Loucy (cell line): ENCODE measurements at regions not wholly inside any gene's neighbourhood (a gene's known extent, or its start where the extent isn't known, plus 50 kb on each side); places are given as distances from the start of the nearest gene placed in this dataset.
A peak's percentile ranks its signal among the peaks of the same experiment; 100 is the strongest.

Source experiments
- CTCF ChIP-seq: fragments of 200-600 bp; sonication (generic); conservative IDR thresholded peaks from 2 replicates; pipeline ENCODE4 v1.5.1; 2014; ENCODE audit warnings: mild to moderate bottlenecking, antibody characterized with exemption, low read length
- EZH2phosphoT487 ChIP-seq: fragments of 200-600 bp; IDR thresholded peaks from 2 replicates; pipeline ENCODE4 v1.6.1; 2018; ENCODE audit warnings: antibody characterized with exemption, mild to moderate bottlenecking, moderate library complexity, borderline replicate concordance

GRCh38 chr20:40892642-40893041 lies 136.0 kb upstream of the TOP1 start:
- TF ChIP-seq CTCF (peak; percentile 69), EZH2phosphoT487 (no peak)
